ENCODE measurements at regions not wholly inside any gene's neighbourhood (a gene's known extent, or its start where the extent isn't known, plus 50 kb on each side); places are given as distances from the start of the nearest gene placed in this dataset.

- Histone ChIP-seq H3K23me2 (ENCODE audit: low read depth, low read length) (no peaks in the 10 kb centered on the region), H3K9me3 (ENCODE audit: insufficient read depth in 2 of 2, low read depth in 1 of 2, low read length in 1 of 2) (no peaks in the 10 kb centered on the region), H3K4me2 (ENCODE audit: insufficient read depth in 1 of 2, low read depth in 2 of 2, low read length in 2 of 2) (no peak overlapping the region), H3K14ac (ENCODE audit: insufficient read length) (no peak overlapping the region), H3K4me3 (ENCODE audit: extremely low read depth in 1 of 4, insufficient read depth in 2 of 4, low read depth in 3 of 4, low read length in 4 of 4) (no peak overlapping the region), H3K79me2 (ENCODE audit: control insufficient read depth in 1 of 2, insufficient read depth in 2 of 2, low read length in 2 of 2) (no peaks in the 10 kb centered on the region), H4K20me1 (replicated peaks in 1 of 2; ENCODE audit: control insufficient read depth in 1 of 2, insufficient read depth in 2 of 2, low read length in 2 of 2) (no peaks in the 10 kb centered on the region), H3K23ac (ENCODE audit: insufficient read length) (no peak overlapping the region), H3K56ac (replicated peaks; ENCODE audit: insufficient read length, low read depth, low read length) (no peak overlapping the region), H2BK20ac (ENCODE audit: low read length) (no peak overlapping the region), H3K79me1 (ENCODE audit: low read depth, low read length) (no peaks in the 10 kb centered on the region), H3K4me1 (replicated peaks in 1 of 4; ENCODE audit: control insufficient read depth in 3 of 4, insufficient read depth in 4 of 4, low read length in 3 of 4) (no peaks in the 10 kb centered on the region), H2AK5ac (ENCODE audit: low read depth, low read length) (no peak overlapping the region), H3K27ac (ENCODE audit: low read depth, low read length) (no peak overlapping the region), H2BK15ac (ENCODE audit: low read length) (no peak overlapping the region), H3K27me3 (replicated peaks in 1 of 4; ENCODE audit: control insufficient read depth in 3 of 4, extremely low read depth in 1 of 4, insufficient read depth in 3 of 4, low read length in 3 of 4) (no peaks in the 10 kb centered on the region), H3K4ac (replicated peaks; ENCODE audit: insufficient read length, low read depth, low read length) (no peak overlapping the region), H4K5ac (ENCODE audit: insufficient read length, low read depth, low read length) (no peak overlapping the region), H2BK120ac (replicated peaks; ENCODE audit: low read depth, low read length) (no peak overlapping the region), H3K18ac (ENCODE audit: extremely low read depth, low read length) (no peak overlapping the region), H2AFZ (ENCODE audit: low read length) (no peak overlapping the region), H3K9ac (replicated peaks in 1 of 4; ENCODE audit: extremely low read depth in 1 of 4, low read depth in 3 of 4, low read length in 3 of 4) (no peak overlapping the region), H4K91ac (replicated peaks; ENCODE audit: insufficient read length, low read length) (no peak overlapping the region), H2BK5ac (ENCODE audit: low read depth, low read length) (no peak overlapping the region), H4K8ac (ENCODE audit: extremely low read depth, insufficient read depth, low read length) (no peak overlapping the region; the same call in 1 of the 2 replicates), H2BK12ac (ENCODE audit: low read depth, low read length) (no peak overlapping the region), H3K36me3 (ENCODE audit: control insufficient read depth in 2 of 4, insufficient read depth in 4 of 4, low read length in 3 of 4) (no peaks in the 10 kb centered on the region)
- CTCF ChIA-PET (ENCODE audit: partially characterized antibody), result no interaction called here
- POLR2A ChIA-PET (ENCODE audit: partially characterized antibody), result no interaction called here
- DNase-seq (ENCODE audit: low read depth in 1 of 2, low spot score in 2 of 2), result no peak
- 91% methylated on average over 9 of the region's 9 CpGs; no CpG with 5 or more reads in 1 of the 2 experiments for WGBS, 2 experiments (ENCODE audit: extremely low coverage in 1 of 2, insufficient coverage in 1 of 2, insufficient read length in 1 of 2, insufficient replicate concordance in 2 of 2, low coverage in 1 of 2, low lambda C conversion rate in 2 of 2, missing lambda C conversion rate in 1 of 2)
- no peak for FAIRE-seq
- no peak for TF ChIP-seq EGR1 (IDR thresholded peaks at IDR 0.05; ENCODE audit: borderline replicate concordance, low read depth, low read length)
- TF ChIP-seq RNF2 (IDR thresholded peaks at IDR 0.05; ENCODE audit: borderline replicate concordance, low read depth, low read length, missing control alignments, poor library complexity, severe bottlenecking), result no peak
- TF ChIP-seq E2F6 (IDR thresholded peaks at IDR 0.05), result no peak
- no peak for TF ChIP-seq FOSL1 (IDR thresholded peaks at IDR 0.05; ENCODE audit: insufficient read depth, low read depth, low read length)
- no peak for TF ChIP-seq HDAC2 (IDR thresholded peaks at IDR 0.05; ENCODE audit: borderline replicate concordance in 1 of 2, low read depth in 2 of 2, low read length in 2 of 2)
- no peak for TF ChIP-seq GTF2F1 (IDR thresholded peaks at IDR 0.05; ENCODE audit: borderline replicate concordance, low read depth, low read length)
- no peak for TF ChIP-seq CBX5 (IDR thresholded peaks at IDR 0.05; ENCODE audit: low read depth, low read length)
- TF ChIP-seq PHF8 (conservative IDR thresholded peaks at IDR 0.05; ENCODE audit: low read depth, low read length), result no peak
- no peak for TF ChIP-seq CHD2 (IDR thresholded peaks at IDR 0.05; ENCODE audit: low read length)
- TF ChIP-seq RXRA (IDR thresholded peaks at IDR 0.05; ENCODE audit: insufficient read depth, low read depth, low read length), result no peak
- TF ChIP-seq KDM5A (IDR thresholded peaks at IDR 0.05; ENCODE audit: low read length), result no peak
- TF ChIP-seq JUND (IDR thresholded peaks at IDR 0.05; ENCODE audit: low read length), result no peak
- TF ChIP-seq, protein P1, sequence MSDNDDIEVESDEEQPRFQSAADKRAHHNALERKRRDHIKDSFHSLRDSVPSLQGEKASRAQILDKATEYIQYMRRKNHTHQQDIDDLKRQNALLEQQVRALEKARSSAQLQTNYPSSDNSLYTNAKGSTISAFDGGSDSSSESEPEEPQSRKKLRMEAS (IDR thresholded peaks at IDR 0.05), result no peak
Observed at GRCh38 chr14:94919896-94920295, 150.0 kb upstream of the GSC start.

Measured in H1 (cell line).